ENCODE measurements at regions not wholly inside any gene's neighbourhood (a gene's known extent, or its start where the extent isn't known, plus 50 kb on each side); places are given as distances from the start of the nearest gene placed in this dataset.

DNA sequence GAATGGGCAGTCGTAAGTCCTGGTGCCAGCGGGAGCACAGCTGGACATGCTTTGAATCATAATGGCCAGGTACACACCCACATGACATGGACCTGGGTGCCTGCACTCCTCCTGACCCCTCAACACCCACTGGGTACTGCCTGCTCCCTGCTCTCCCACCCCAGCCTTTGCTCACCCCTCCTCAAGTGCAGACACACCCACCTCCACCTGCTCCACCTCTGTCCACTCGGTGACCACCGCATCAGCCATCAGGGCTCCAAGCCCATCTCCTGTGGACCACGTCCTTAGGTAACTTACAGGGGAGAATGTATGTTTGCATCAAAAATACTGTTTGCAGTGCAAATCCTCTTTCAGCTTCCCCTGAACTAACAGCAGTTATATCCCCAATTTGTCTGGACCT, 214.6 kb downstream of the BRD1 start (continued):
- TF ChIP-seq CEBPB (IDR thresholded peaks at IDR 0.05; ENCODE audit: low read depth, low read length) (no peak), POLR2A (IDR thresholded peaks at IDR 0.05; ENCODE audit: low read depth, low read length) (no peak), RAD21 (IDR thresholded peaks at IDR 0.05; ENCODE audit: low read length) (no peak), NFE2L2 (IDR thresholded peaks at IDR 0.05; ENCODE audit: low read depth, low read length) (no peak), BHLHE40 (IDR thresholded peaks at IDR 0.05; ENCODE audit: low read depth, low read length) (no peak), RFX5 (IDR thresholded peaks at IDR 0.05; ENCODE audit: low read depth, low read length) (no peak), RCOR1 (IDR thresholded peaks at IDR 0.05; ENCODE audit: insufficient replicate concordance, low read length) (no peak)

DNA sequence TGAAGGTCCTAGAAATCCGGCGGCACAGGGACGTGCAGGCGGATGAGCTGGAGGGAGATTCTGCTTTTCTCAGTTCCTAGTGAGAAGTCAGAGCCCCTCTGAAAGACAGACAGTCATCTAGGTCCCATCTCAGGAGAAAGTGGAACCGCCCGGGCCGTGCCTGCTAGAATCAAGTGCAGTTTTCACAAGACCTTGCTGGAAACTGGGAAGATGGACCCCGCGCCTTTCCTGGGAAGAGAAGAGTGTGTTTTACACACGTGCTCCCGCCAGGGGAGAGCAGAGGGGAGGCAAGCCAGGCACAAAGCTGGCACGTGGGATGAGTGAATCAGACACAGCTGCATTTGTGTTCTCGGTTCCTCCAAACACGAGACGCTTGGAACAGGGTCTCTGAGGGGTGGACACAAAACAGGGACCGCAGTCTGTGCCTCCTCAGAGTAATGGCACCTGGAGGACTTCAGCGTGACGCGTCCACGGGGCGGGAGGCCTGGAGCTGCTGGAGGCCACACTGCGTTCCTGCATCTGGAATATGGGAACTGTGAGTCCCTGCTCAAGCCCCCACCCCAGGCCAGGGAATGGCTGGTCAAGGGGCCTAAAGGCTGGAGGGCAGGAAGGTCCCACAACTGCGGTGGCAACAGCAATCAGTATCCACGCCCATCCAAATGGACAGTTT, 218.3 kb downstream of the BRD1 start:
- H3K4me2 ChIP-seq (ENCODE audit: low read depth, low read length): no peak overlapping the region
- no peak overlapping the region for H2BK5ac ChIP-seq (ENCODE audit: low read depth, low read length, poor library complexity, severe bottlenecking)
- H3K27ac ChIP-seq (ENCODE audit: insufficient read depth, low read length): no peak overlapping the region
- peaks cover 38% of the 10 kb centered on the region for H3K9me3 ChIP-seq (ENCODE audit: control insufficient read depth, insufficient read depth, low read length)
- DNase-seq: no peak
- H2AFZ ChIP-seq (replicated peaks; ENCODE audit: low read length, poor library complexity): no peak overlapping the region
- H2AK5ac ChIP-seq (ENCODE audit: low read depth, low read length): no peak overlapping the region
- no peak overlapping the region for H4K5ac ChIP-seq (ENCODE audit: low read depth, low read length)
- intact Hi-C loops (cut with micrococcal nuclease) (no loop called here), in situ Hi-C loops (cut with MboI; ENCODE audit: low sequenced_read_pairs) (no loop called here), dilution Hi-C loops (cut with HindIII; ENCODE audit: low sequenced_read_pairs, unreplicated experiment) (no loop called here)
- H3K9me1 ChIP-seq (ENCODE audit: insufficient read depth, low read length): no peaks in the 10 kb centered on the region
- TF ChIP-seq NFE2L2 (IDR thresholded peaks at IDR 0.05; ENCODE audit: low read depth, low read length) (no peak), SMC3 (IDR thresholded peaks at IDR 0.05; ENCODE audit: low read depth, low read length) (no peak), RAD21 (IDR thresholded peaks at IDR 0.05; ENCODE audit: low read length) (no peak)
- H3K9ac ChIP-seq (ENCODE audit: low read depth, low read length): no peak overlapping the region
- H3K23ac ChIP-seq (ENCODE audit: low read depth, low read length): no peak overlapping the region
- H4K91ac ChIP-seq (ENCODE audit: insufficient read depth, low read depth, low read length): no peak overlapping the region
- H3K14ac ChIP-seq (replicated peaks; ENCODE audit: low read depth, low read length): no peak overlapping the region
- no TSS peak for BruUV-seq (replicated peaks)
- no peak overlapping the region for H2AK9ac ChIP-seq (replicated peaks; ENCODE audit: low read depth, low read length, poor library complexity)
- H3K4me1 ChIP-seq (ENCODE audit: control insufficient read depth, insufficient read depth, low read length): no peaks in the 10 kb centered on the region
- POLR2A ChIA-PET (ENCODE audit: unreplicated experiment): no interaction called here
- WGBS, 2 experiments (ENCODE audit: extremely low coverage in 2 of 2, insufficient read length in 1 of 2): 66% methylated on average over 7 of the region's 24 CpGs; no CpG with 5 or more reads in 1 of the 2 experiments
- no peak overlapping the region for H3K4ac ChIP-seq (ENCODE audit: low read depth, low read length)
- no peak overlapping the region for H3K4me3 ChIP-seq (ENCODE audit: insufficient read depth, low read depth, low read length)
- H3K27me3 ChIP-seq (ENCODE audit: control insufficient read depth, insufficient read depth, low read length): no peaks in the 10 kb centered on the region
- no peaks in the 10 kb centered on the region for H3K36me3 ChIP-seq (ENCODE audit: control insufficient read depth, insufficient read depth, low read length)
- no peak overlapping the region for H2BK20ac ChIP-seq (ENCODE audit: low read depth, low read length)
- no peaks in the 10 kb centered on the region for H3K79me1 ChIP-seq (ENCODE audit: low read depth in 1 of 2, low read length in 2 of 2)
- CTCF ChIA-PET: no interaction called here
- no peak overlapping the region for H2BK15ac ChIP-seq (ENCODE audit: low read depth, low read length)
- H4K8ac ChIP-seq (ENCODE audit: low read depth in 2 of 2, low read length in 2 of 2): no peak overlapping the region
- no peaks in the 10 kb centered on the region for H4K20me1 ChIP-seq (ENCODE audit: insufficient read depth, low read length)
- no peak overlapping the region for H3K56ac ChIP-seq (ENCODE audit: extremely low read depth, insufficient read depth, low read length)
- ATAC-seq (ENCODE audit: low read depth): no peak
- H2BK120ac ChIP-seq (ENCODE audit: low read depth, low read length): no peak overlapping the region
- no peak overlapping the region for H3K18ac ChIP-seq (ENCODE audit: low read depth, low read length)

All from IMR-90 (cell line).